ENCODE measurements at regions not wholly inside any gene's neighbourhood (a gene's known extent, or its start where the extent isn't known, plus 50 kb on each side); places are given as distances from the start of the nearest gene placed in this dataset.

GRCh38 chr5:104789366-104789765 lies 1226.8 kb upstream of the NUDT12 start:
- TF ChIP-seq, protein P1, sequence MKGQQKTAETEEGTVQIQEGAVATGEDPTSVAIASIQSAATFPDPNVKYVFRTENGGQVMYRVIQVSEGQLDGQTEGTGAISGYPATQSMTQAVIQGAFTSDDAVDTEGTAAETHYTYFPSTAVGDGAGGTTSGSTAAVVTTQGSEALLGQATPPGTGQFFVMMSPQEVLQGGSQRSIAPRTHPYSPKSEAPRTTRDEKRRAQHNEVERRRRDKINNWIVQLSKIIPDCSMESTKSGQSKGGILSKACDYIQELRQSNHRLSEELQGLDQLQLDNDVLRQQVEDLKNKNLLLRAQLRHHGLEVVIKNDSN (IDR thresholded peaks at IDR 0.05): no peak
- no peak for TF ChIP-seq TCF12 (IDR thresholded peaks at IDR 0.05; ENCODE audit: low read depth)
- no peak for TF ChIP-seq TEAD4 (IDR thresholded peaks at IDR 0.05)
- no peak for TF ChIP-seq RAD21 (IDR thresholded peaks at IDR 0.05; ENCODE audit: low read depth)
- no peak for TF ChIP-seq EP300 (IDR thresholded peaks at IDR 0.05; ENCODE audit: borderline replicate concordance)

- TF ChIP-seq, protein P2, sequence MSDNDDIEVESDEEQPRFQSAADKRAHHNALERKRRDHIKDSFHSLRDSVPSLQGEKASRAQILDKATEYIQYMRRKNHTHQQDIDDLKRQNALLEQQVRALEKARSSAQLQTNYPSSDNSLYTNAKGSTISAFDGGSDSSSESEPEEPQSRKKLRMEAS (IDR thresholded peaks at IDR 0.05): no peak
- TF ChIP-seq, protein P1 (IDR thresholded peaks at IDR 0.05): no peak
- TF ChIP-seq REST (IDR thresholded peaks at IDR 0.05; ENCODE audit: low read depth): no peak
- no peak for TF ChIP-seq EP300 (IDR thresholded peaks at IDR 0.05; ENCODE audit: borderline replicate concordance)
- TF ChIP-seq EGR1 (IDR thresholded peaks at IDR 0.05): no peak
- no peak for TF ChIP-seq FOXM1 (IDR thresholded peaks at IDR 0.05; ENCODE audit: borderline replicate concordance, low read depth)
Observed at GRCh38 chr5:104785097-104785496, 1222.5 kb upstream of the NUDT12 start.

GRCh38 chr5:104774372-104774771 lies 1211.8 kb upstream of the NUDT12 start:
- TF ChIP-seq, protein P1 (IDR thresholded peaks at IDR 0.05): no peak
- no peak for TF ChIP-seq RAD21 (IDR thresholded peaks at IDR 0.05; ENCODE audit: low read depth)
- no peak for TF ChIP-seq FOXM1 (IDR thresholded peaks at IDR 0.05; ENCODE audit: borderline replicate concordance, low read depth)
- no peak for TF ChIP-seq REST (IDR thresholded peaks at IDR 0.05; ENCODE audit: low read depth)
- TF ChIP-seq TEAD4 (IDR thresholded peaks at IDR 0.05): no peak
- TF ChIP-seq, protein P2 (IDR thresholded peaks at IDR 0.05): no peak

DNA sequence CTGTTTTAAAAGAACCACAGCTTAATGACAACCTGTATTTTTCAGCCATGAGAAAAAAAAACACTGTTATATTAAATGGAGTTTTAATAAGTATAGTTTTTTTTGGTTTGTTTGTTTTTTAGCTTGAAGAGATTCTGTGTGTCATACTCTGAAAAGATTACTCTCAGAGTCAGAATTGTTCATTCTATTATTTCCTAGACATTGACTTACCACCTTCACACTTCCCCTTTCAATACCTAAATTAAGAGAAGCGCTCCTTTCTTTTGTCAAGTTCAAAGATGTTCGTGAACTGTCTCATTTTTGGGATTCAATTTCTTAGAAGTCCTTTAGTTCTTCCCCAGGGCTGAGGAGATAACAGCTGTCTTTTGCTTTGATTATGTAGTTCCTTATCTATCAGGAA lies 1201.6 kb upstream of the NUDT12 start:
- no peak for TF ChIP-seq CEBPB (IDR thresholded peaks at IDR 0.05)
- TF ChIP-seq, protein P2 (IDR thresholded peaks at IDR 0.05): no peak
- TF ChIP-seq FOXM1 (IDR thresholded peaks at IDR 0.05; ENCODE audit: borderline replicate concordance, low read depth): no peak
- no peak for TF ChIP-seq ZBTB7A (IDR thresholded peaks at IDR 0.05; ENCODE audit: low read depth)
- no peak for TF ChIP-seq TEAD4 (IDR thresholded peaks at IDR 0.05)
- no peak for TF ChIP-seq NFIC (IDR thresholded peaks at IDR 0.05)
- no peak for TF ChIP-seq TAF1 (IDR thresholded peaks at IDR 0.05; ENCODE audit: low read depth)
- TF ChIP-seq, protein P1 (IDR thresholded peaks at IDR 0.05): no peak
- TF ChIP-seq CREB1 (IDR thresholded peaks at IDR 0.05; ENCODE audit: low read depth): no peak

GRCh38 chr5:104763216-104763615 lies 1200.6 kb upstream of the NUDT12 start:
- TF ChIP-seq CEBPB (IDR thresholded peaks at IDR 0.05) (no peak), EGR1 (IDR thresholded peaks at IDR 0.05) (no peak), NFIC (IDR thresholded peaks at IDR 0.05) (no peak), CREB1 (IDR thresholded peaks at IDR 0.05; ENCODE audit: low read depth) (no peak), REST (IDR thresholded peaks at IDR 0.05; ENCODE audit: low read depth) (no peak), YY1 (IDR thresholded peaks at IDR 0.05; ENCODE audit: low read depth) (no peak), TCF12 (IDR thresholded peaks at IDR 0.05; ENCODE audit: low read depth) (no peak), EP300 (IDR thresholded peaks at IDR 0.05; ENCODE audit: borderline replicate concordance) (no peak), ZBTB7A (IDR thresholded peaks at IDR 0.05; ENCODE audit: low read depth) (no peak), RAD21 (IDR thresholded peaks at IDR 0.05; ENCODE audit: low read depth) (no peak), TAF1 (IDR thresholded peaks at IDR 0.05; ENCODE audit: low read depth) (no peak)
- TF ChIP-seq, protein P1 (IDR thresholded peaks at IDR 0.05): no peak
- TF ChIP-seq, protein P2 (IDR thresholded peaks at IDR 0.05): no peak
